CD4-positive, alpha-beta T cell (primary cell): ENCODE measurements at regions not wholly inside any gene's neighbourhood (a gene's known extent, or its start where the extent isn't known, plus 50 kb on each side); places are given as distances from the start of the nearest gene placed in this dataset.

Source experiments
- ATAC-seq: fragments of 200-7000 bp; cut with Tn5 transposase; one replicate; pipeline ENCODE4 v1.10.0; 2022; ENCODE audit warnings: mild to moderate bottlenecking; ENCODE audit not compliant: poor library complexity
- CTCF ChIA-PET: fragments of 350-600 bp; sonication (Branson Sonifier 250); formaldehyde crosslinking; loops from one replicate; lab custom pipeline; 2021; ENCODE audit warnings: antibody characterized with exemption, inconsistent platforms; lab: Charles Lee
- POLR2A ChIA-PET: fragments of 350-600 bp; sonication (Branson Sonifier 250); formaldehyde crosslinking; loops from one replicate; lab custom pipeline; 2021; ENCODE audit warnings: antibody characterized with exemption, inconsistent platforms; lab: Charles Lee
- DNase-seq, 14 experiments: peaks; one replicate each; pipeline ENCODE4 v3.0.0-alpha.2; 2013 to 2020; ENCODE audit warnings: mixed read lengths in 2 of 14
- H3K27ac ChIP-seq, 2 donors: one replicate each; pipeline versions ENCODE4 v1.5.1 to v1.7.0; 2013; ENCODE audit warnings: low read length in 2 of 2, low read depth in 1 of 2, mild to moderate bottlenecking in 1 of 2
- H3K27me3 ChIP-seq, 2 experiments: 1 replicate in 1 of 2; 2 replicates in 1 of 2; pipeline versions ENCODE4 v1.6.1 to v1.7.0; 2013; ENCODE audit warnings: low read length in 2 of 2, control low read depth in 1 of 2, mild to moderate bottlenecking in 1 of 2, moderate library complexity in 1 of 2; ENCODE audit not compliant: insufficient read depth in 2 of 2, control insufficient read depth in 1 of 2
- H3K36me3 ChIP-seq: one replicate; pipeline ENCODE4 v1.6.1; 2013; ENCODE audit warnings: low read length, control low read depth; ENCODE audit not compliant: insufficient read depth
- H3K4me1 ChIP-seq: one replicate; pipeline ENCODE4 v1.6.1; 2013; ENCODE audit warnings: low read length, control low read depth; ENCODE audit not compliant: insufficient read depth
- H3K4me3 ChIP-seq: one replicate; pipeline ENCODE4 v1.5.1; 2013; ENCODE audit warnings: mild to moderate bottlenecking, low read length, moderate library complexity
- H3K9me3 ChIP-seq, 2 experiments: 1 replicate in 1 of 2; 2 replicates in 1 of 2; pipeline versions ENCODE4 v1.6.1 to v1.7.0; 2013; ENCODE audit warnings: low read length in 2 of 2, mild to moderate bottlenecking in 2 of 2, control low read depth in 1 of 2, moderate library complexity in 1 of 2; ENCODE audit not compliant: control insufficient read depth in 1 of 2, insufficient read depth in 1 of 2
- H3K27ac Mint-ChIP-seq: one replicate; pipeline ENCODE4 v1.8.0; 2020; ENCODE audit warnings: mixed read lengths
- H3K27me3 Mint-ChIP-seq: one replicate; pipeline ENCODE4 v1.8.0; 2021; ENCODE audit warnings: mixed read lengths
- H3K36me3 Mint-ChIP-seq: one replicate; pipeline ENCODE4 v1.8.0; 2021; ENCODE audit warnings: low read depth, mixed read lengths
- H3K4me1 Mint-ChIP-seq: one replicate; pipeline ENCODE4 v1.8.0; 2021; ENCODE audit warnings: low read depth, mixed read lengths
- H3K4me3 Mint-ChIP-seq: one replicate; pipeline ENCODE4 v1.8.0; 2020; ENCODE audit warnings: mild to moderate bottlenecking, mixed read lengths
- H3K9me3 Mint-ChIP-seq: one replicate; pipeline ENCODE4 v1.8.0; 2020; ENCODE audit warnings: mixed read lengths
- CTCF ChIP-seq: fragments of 200-600 bp; IDR thresholded peaks from one replicate; pipeline ENCODE4 v1.8.0; 2022; ENCODE audit warnings: antibody characterized with exemption, mild to moderate bottlenecking
- intact Hi-C, 2 experiments: fragments of 100-400 bp; cut with DNase I in 1 of 2; cut with micrococcal nuclease in 1 of 2; formaldehyde crosslinking; loops; one replicate each; pipeline versions ENCODE4 v1.15.1 to v1.9.0; 2023 to 2025; cut with DNase I, micrococcal nuclease

GRCh38 chr14:100388103-100389054 is 65.2 kb downstream of the SLC25A47 start:
- no peaks in the 10 kb centered on the region for H3K27me3 Mint-ChIP-seq
- H3K9me3 ChIP-seq: no peaks in the 10 kb centered on the region
- DNase-seq: no peak
- TF ChIP-seq CTCF: no peak
- H3K4me3 Mint-ChIP-seq: no peak overlapping the region
- no peak overlapping the region for H3K4me3 ChIP-seq
- H3K27ac ChIP-seq: no peak overlapping the region
- no peaks in the 10 kb centered on the region for H3K27me3 ChIP-seq
- H3K36me3 Mint-ChIP-seq: no peaks in the 10 kb centered on the region
- ATAC-seq: no peak
- no peaks in the 10 kb centered on the region for H3K9me3 Mint-ChIP-seq
- intact Hi-C loops: loop anchor here in 1 of 2 experiments (5.0 kb wide), 1 partner anchor 1239 kb away; no protein-coding TSS in a partner anchor
- no peaks in the 10 kb centered on the region for H3K36me3 ChIP-seq
- ChIA-PET POLR2A (interaction anchor here (0.9 kb wide), 1 partner anchor 258 kb away, joined by 3 read pairs; no protein-coding TSS in a partner anchor), CTCF (no interaction called here)
- H3K4me1 Mint-ChIP-seq: peaks cover 20% of the 10 kb centered on the region
- H3K4me1 ChIP-seq: peaks cover 15% of the 10 kb centered on the region
- H3K27ac Mint-ChIP-seq: peak overlapping the region; percentile 58

GRCh38 chr14:100389497-100390104 is 66.5 kb downstream of the SLC25A47 start:
- CTCF ChIA-PET: interaction anchor here (0.7 to 1.1 kb wide), 2 partner anchors 11 to 256 kb away, joined by 3 to 4 read pairs; no protein-coding TSS in a partner anchor
- H3K4me1 Mint-ChIP-seq: peaks cover 12% of the 10 kb centered on the region
- no peak for DNase-seq
- no peaks in the 10 kb centered on the region for H3K9me3 Mint-ChIP-seq
- TF ChIP-seq CTCF: no peak
- H3K27me3 ChIP-seq: no peaks in the 10 kb centered on the region
- ATAC-seq: no peak
- H3K36me3 ChIP-seq: no peaks in the 10 kb centered on the region
- no peaks in the 10 kb centered on the region for H3K27me3 Mint-ChIP-seq
- no peaks in the 10 kb centered on the region for H3K9me3 ChIP-seq
- no peaks in the 10 kb centered on the region for H3K36me3 Mint-ChIP-seq
- H3K4me3 ChIP-seq: no peak overlapping the region
- intact Hi-C loops: loop anchor here in 1 of 2 experiments (5.0 kb wide), 1 partner anchor 1238 kb away; no protein-coding TSS in a partner anchor
- H3K4me1 ChIP-seq: peaks cover 8% of the 10 kb centered on the region
- POLR2A ChIA-PET: no interaction called here
- H3K27ac ChIP-seq: no peak overlapping the region
- no peak overlapping the region for H3K4me3 Mint-ChIP-seq
- no peak overlapping the region for H3K27ac Mint-ChIP-seq

DNA sequence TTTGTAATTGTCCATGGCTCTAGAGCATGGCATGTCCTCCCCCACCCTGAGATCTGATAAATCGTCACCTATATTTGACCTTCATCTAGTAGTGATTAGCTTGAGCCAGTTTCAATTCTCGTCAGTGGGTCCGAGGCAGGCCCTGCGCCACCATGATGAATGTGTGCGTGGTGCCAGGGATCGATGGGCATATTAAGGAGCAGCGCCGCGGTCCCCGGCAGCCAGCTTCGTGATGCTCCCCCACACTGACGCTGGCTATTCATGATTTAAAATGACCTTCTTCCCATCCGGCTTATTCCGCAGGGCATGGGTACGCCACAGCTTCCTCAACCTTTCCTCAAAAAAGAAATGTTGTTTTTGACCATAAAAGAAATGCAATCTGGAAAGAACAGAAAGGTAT is 68.0 kb downstream of the SLC25A47 start:
- ATAC-seq: no peak
- no peak overlapping the region for H3K4me3 Mint-ChIP-seq
- POLR2A ChIA-PET: no interaction called here
- no peaks in the 10 kb centered on the region for H3K9me3 Mint-ChIP-seq
- intact Hi-C loops: no loop called here
- Histone ChIP-seq H3K27ac (no peak overlapping the region), H3K4me3 (no peak overlapping the region), H3K4me1 (peaks cover 8% of the 10 kb centered on the region), H3K36me3 (no peaks in the 10 kb centered on the region), H3K27me3 (no peaks in the 10 kb centered on the region), H3K9me3 (no peaks in the 10 kb centered on the region)
- CTCF ChIA-PET: no interaction called here
- H3K27ac Mint-ChIP-seq: no peak overlapping the region
- H3K36me3 Mint-ChIP-seq: no peaks in the 10 kb centered on the region
- no peak for TF ChIP-seq CTCF
- DNase-seq: no peak
- H3K27me3 Mint-ChIP-seq: no peaks in the 10 kb centered on the region
- H3K4me1 Mint-ChIP-seq: peaks cover 12% of the 10 kb centered on the region
